HepG2 (cell line): ENCODE measurements at regions not wholly inside any gene's neighbourhood (a gene's known extent, or its start where the extent isn't known, plus 50 kb on each side); places are given as distances from the start of the nearest gene placed in this dataset.

Experiments
- CBFB ChIP-seq: sonication (generic); formaldehyde crosslinking; IDR thresholded peaks from 2 replicates; pipeline ENCODE4 v1.4.0; 2020; ENCODE audit warnings: missing genetic modification reagents
- CHD4 ChIP-seq: fragments of 200-600 bp; sonication (generic); IDR thresholded peaks from 2 replicates; pipeline ENCODE4 v1.7.0; 2017; ENCODE audit warnings: mild to moderate bottlenecking, low read length, borderline replicate concordance
- CREB3 ChIP-seq: sonication (generic); formaldehyde crosslinking; IDR thresholded peaks from 2 replicates; pipeline ENCODE4 v1.5.0; 2020; ENCODE audit warnings: missing genetic modification reagents
- NFE2L1 ChIP-seq: sonication (generic); formaldehyde crosslinking; IDR thresholded peaks from 2 replicates; pipeline ENCODE4 v1.4.0; 2020; ENCODE audit warnings: missing genetic modification reagents, mild to moderate bottlenecking, borderline replicate concordance
- RELA ChIP-seq: sonication (generic); formaldehyde crosslinking; IDR thresholded peaks from 2 replicates; pipeline ENCODE4 v1.4.0; 2020; ENCODE audit warnings: missing genetic modification reagents
- SALL2 ChIP-seq: sonication (generic); formaldehyde crosslinking; IDR thresholded peaks from 2 replicates; pipeline ENCODE4 v1.8.1; 2023; ENCODE audit warnings: mild to moderate bottlenecking, missing genetic modification reagents, inconsistent platforms
- ZBTB3 ChIP-seq: sonication (generic); formaldehyde crosslinking; IDR thresholded peaks from 2 replicates; pipeline ENCODE4 v1.4.0; 2020; ENCODE audit warnings: low read depth, mild to moderate bottlenecking, moderate library complexity, missing genetic modification reagents, borderline replicate concordance

GRCh38 chr6:22117631-22118030, 179.2 kb downstream of the PRL start:
- no peak for TF ChIP-seq CHD4
- TF ChIP-seq CBFB (CRISPR knock-in tag) = no peak
- no peak for TF ChIP-seq NFE2L1 (CRISPR knock-in tag)
- no peak for TF ChIP-seq RELA (CRISPR knock-in tag)
- no peak for TF ChIP-seq CREB3 (CRISPR knock-in tag)
- no peak for TF ChIP-seq SALL2
- no peak for TF ChIP-seq ZBTB3 (CRISPR knock-in tag)
